HepG2 (cell line): ENCODE measurements at regions not wholly inside any gene's neighbourhood (a gene's known extent, or its start where the extent isn't known, plus 50 kb on each side); places are given as distances from the start of the nearest gene placed in this dataset.

ENCODE experiments used
- CTCF ChIP-seq: sonication (generic); formaldehyde crosslinking; IDR thresholded peaks from 2 replicates; pipeline ENCODE4 v1.5.0; 2020; ENCODE audit warnings: mild to moderate bottlenecking, missing genetic modification reagents, moderate library complexity
- FIP1L1 ChIP-seq: fragments of 200-400 bp; formaldehyde crosslinking; IDR thresholded peaks from 2 replicates; pipeline ENCODE4 v1.6.1; 2018; ENCODE audit warnings: low read depth, mild to moderate bottlenecking, low read length, moderate library complexity, borderline replicate concordance; ENCODE audit not compliant: insufficient read depth
- FLYWCH1 ChIP-seq: sonication (generic); formaldehyde crosslinking; IDR thresholded peaks from 2 replicates; pipeline ENCODE4 v1.8.1; 2023; ENCODE audit warnings: mild to moderate bottlenecking, missing genetic modification reagents
- FOXA3 ChIP-seq: IDR thresholded peaks from 2 replicates; pipeline ENCODE4 v1.6.1; 2016; ENCODE audit warnings: missing genetic modification reagents, missing compliant biosample characterization
- HDAC6 ChIP-seq: fragments of 200-600 bp; sonication (generic); IDR thresholded peaks from 2 replicates; pipeline ENCODE4 v1.7.0; 2017; ENCODE audit warnings: mild to moderate bottlenecking, antibody characterized with exemption, low read length, low read depth
- KAT8 ChIP-seq: IDR thresholded peaks from 2 replicates; pipeline ENCODE4 v1.6.1; 2016; ENCODE audit warnings: missing genetic modification reagents, missing compliant biosample characterization
- KDM5A ChIP-seq: fragments of 200-600 bp; sonication (generic); IDR thresholded peaks from 2 replicates; pipeline ENCODE4 v1.7.0; 2018; ENCODE audit warnings: antibody characterized with exemption, mild to moderate bottlenecking, low read length, borderline replicate concordance
- KLF13 ChIP-seq: sonication (generic); formaldehyde crosslinking; IDR thresholded peaks from 2 replicates; pipeline ENCODE4 v1.4.0; 2020; ENCODE audit warnings: mild to moderate bottlenecking, missing genetic modification reagents
- SMAD9 ChIP-seq: sonication (generic); formaldehyde crosslinking; IDR thresholded peaks from 2 replicates; pipeline ENCODE4 v1.5.1; 2020; ENCODE audit warnings: mild to moderate bottlenecking, missing genetic modification reagents
- SNRNP70 ChIP-seq: fragments of 200-400 bp; formaldehyde crosslinking; IDR thresholded peaks from 2 replicates; pipeline ENCODE4 v1.6.1; 2017; ENCODE audit warnings: mild to moderate bottlenecking, low read depth, low read length, moderate library complexity
- SOX6 ChIP-seq, 2 experiments: fragments of 450-650 bp in 1 of 2; sonication (generic) in 1 of 2; formaldehyde crosslinking in 1 of 2; IDR thresholded peaks; 2 replicates each; pipeline versions ENCODE4 v1.4.0 to v1.6.1; 2017 to 2020; ENCODE audit warnings: antibody characterized with exemption in 1 of 2, mild to moderate bottlenecking in 1 of 2, missing genetic modification reagents in 1 of 2
- SRSF9 ChIP-seq: fragments of 200-400 bp; formaldehyde crosslinking; IDR thresholded peaks from 2 replicates; pipeline ENCODE4 v1.6.1; 2018; ENCODE audit warnings: borderline replicate concordance, mild to moderate bottlenecking, low read depth, low read length; ENCODE audit not compliant: insufficient read depth, poor library complexity, severe bottlenecking
- XRCC5 ChIP-seq: fragments of 200-400 bp; formaldehyde crosslinking; optimal IDR thresholded peaks from 2 replicates; pipeline ENCODE3; 2017; ENCODE audit warnings: mild to moderate bottlenecking, low read length
- ZBTB21 ChIP-seq: sonication (generic); formaldehyde crosslinking; IDR thresholded peaks from 2 replicates; pipeline ENCODE4 v1.4.0; 2020; ENCODE audit warnings: missing genetic modification reagents
- ZHX2 ChIP-seq, 2 experiments: sonication (generic) in 1 of 2; formaldehyde crosslinking in 1 of 2; IDR thresholded peaks; 2 replicates each; pipeline versions ENCODE4 v1.6.1 to v1.9.0; 2014 to 2022; ENCODE audit warnings: antibody characterized with exemption in 1 of 2, borderline replicate concordance in 1 of 2, inconsistent platforms in 1 of 2, low read depth in 1 of 2, missing genetic modification reagents in 1 of 2
- ZNF367 ChIP-seq: sonication (generic); formaldehyde crosslinking; IDR thresholded peaks from 2 replicates; pipeline ENCODE4 v1.4.0; 2020; ENCODE audit warnings: missing genetic modification reagents, borderline replicate concordance
- ZNF446 ChIP-seq: sonication (generic); formaldehyde crosslinking; IDR thresholded peaks from 2 replicates; pipeline ENCODE4 v1.5.0; 2020; ENCODE audit warnings: mild to moderate bottlenecking, missing genetic modification reagents
- ZNF569 ChIP-seq: sonication (generic); formaldehyde crosslinking; IDR thresholded peaks from 2 replicates; pipeline ENCODE4 v1.5.0; 2020; ENCODE audit warnings: mild to moderate bottlenecking, missing genetic modification reagents, moderate library complexity, borderline replicate concordance
- ZNF724P ChIP-seq: sonication (generic); formaldehyde crosslinking; IDR thresholded peaks from 2 replicates; pipeline ENCODE4 v1.8.0; 2022; ENCODE audit warnings: missing genetic modification reagents, borderline replicate concordance
- TF ChIP-seq, protein P1 (sequence below): sonication (generic); formaldehyde crosslinking; IDR thresholded peaks from 2 replicates; pipeline ENCODE4 v1.8.1; 2023; ENCODE audit warnings: mild to moderate bottlenecking, missing genetic modification reagents, borderline replicate concordance
- TF ChIP-seq, protein P2 (sequence below): sonication (generic); formaldehyde crosslinking; IDR thresholded peaks from 2 replicates; pipeline ENCODE4 v1.5.0; 2020; ENCODE audit warnings: missing genetic modification reagents, mild to moderate bottlenecking, borderline replicate concordance

DNA sequence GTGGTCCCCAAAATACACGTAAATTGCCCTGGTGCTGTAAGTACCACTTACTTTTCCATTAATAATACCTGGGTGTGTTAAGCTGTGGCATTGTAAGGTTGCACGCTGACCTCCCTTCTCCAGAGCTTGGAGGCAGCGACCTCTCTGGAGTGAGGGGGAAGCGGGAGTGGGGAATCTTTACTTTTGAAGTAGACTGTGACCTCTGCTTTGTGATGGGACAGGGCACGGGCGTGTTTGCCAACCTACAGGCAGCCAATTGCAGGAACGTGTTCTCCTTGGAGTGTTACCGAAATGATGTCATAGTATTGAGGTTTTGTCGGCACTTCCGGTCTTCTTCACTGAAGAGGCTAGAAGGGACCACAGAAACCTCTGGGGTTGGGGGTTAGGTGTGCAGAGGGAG, 227.3 kb upstream of the C2CD4B start (continued):
- TF ChIP-seq ZHX2 (IDR thresholded peaks at IDR 0.05; ENCODE audit: low read depth) (no peak), ZHX2 (CRISPR knock-in tag; IDR thresholded peaks at IDR 0.05; ENCODE audit: borderline replicate concordance) (no peak), SRSF9 (no peak), CTCF (peak; percentile 50), FOXA3 (CRISPR knock-in tag) (no peak), SOX6 (IDR thresholded peaks at IDR 0.05) (no peak), SOX6 (CRISPR knock-in tag; IDR thresholded peaks at IDR 0.05) (no peak), SMAD9 (no peak), KDM5A (no peak), ZNF446 (CRISPR knock-in tag) (no peak), KAT8 (CRISPR knock-in tag) (no peak), FIP1L1 (no peak), ZBTB21 (CRISPR knock-in tag) (peak; percentile 90), ZNF724P (CRISPR knock-in tag) (no peak), SNRNP70 (no peak), KLF13 (CRISPR knock-in tag) (no peak), FLYWCH1 (CRISPR knock-in tag) (no peak), HDAC6 (no peak), XRCC5 (no peak), ZNF569 (no peak), ZNF367 (CRISPR knock-in tag) (no peak)
- TF ChIP-seq, protein P1, sequence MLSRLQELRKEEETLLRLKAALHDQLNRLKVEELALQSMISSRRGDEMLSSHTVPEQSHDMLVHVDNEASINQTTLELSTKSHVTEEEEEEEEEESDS (CRISPR knock-in tag): no peak
- TF ChIP-seq, protein P2, sequence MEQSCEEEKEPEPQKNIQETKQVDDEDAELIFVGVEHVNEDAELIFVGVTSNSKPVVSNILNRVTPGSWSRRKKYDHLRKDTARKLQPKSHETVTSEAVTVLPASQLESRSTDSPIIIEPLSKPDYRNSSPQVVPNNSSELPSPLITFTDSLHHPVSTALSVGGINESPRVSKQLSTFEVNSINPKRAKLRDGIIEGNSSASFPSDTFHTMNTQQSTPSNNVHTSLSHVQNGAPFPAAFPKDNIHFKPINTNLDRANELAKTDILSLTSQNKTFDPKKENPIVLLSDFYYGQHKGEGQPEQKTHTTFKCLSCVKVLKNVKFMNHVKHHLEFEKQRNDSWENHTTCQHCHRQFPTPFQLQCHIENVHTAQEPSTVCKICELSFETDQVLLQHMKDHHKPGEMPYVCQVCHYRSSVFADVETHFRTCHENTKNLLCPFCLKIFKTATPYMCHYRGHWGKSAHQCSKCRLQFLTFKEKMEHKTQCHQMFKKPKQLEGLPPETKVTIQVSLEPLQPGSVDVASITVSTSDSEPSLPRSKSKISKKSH (CRISPR knock-in tag): no peak
